Kidney (tissue), 13 donors: ENCODE measurements at regions not wholly inside any gene's neighbourhood (a gene's known extent, or its start where the extent isn't known, plus 50 kb on each side); places are given as distances from the start of the nearest gene placed in this dataset.
"Not testable (repeated sequence)": the region's sequence is repeated elsewhere in the genome, so short reads cannot be mapped to it uniquely, and the experiment has no call there.

Experiments used
- DNase-seq, 5 donors: peaks; one replicate each; pipeline ENCODE4 v3.0.0-alpha.2; 2013 to 2020
- FAIRE-seq: peaks from 2 replicates; lab custom pipeline; 2012; peaks lifted over from hg19 to GRCh38; lab: Jason Lieb, UNC
- H3K27ac ChIP-seq, 2 donors: one replicate each; pipeline ENCODE4 v1.7.0; 2013; ENCODE audit warnings: low read depth in 2 of 2, low read length in 2 of 2, inconsistent platforms in 1 of 2
- H3K27me3 ChIP-seq: one replicate; pipeline ENCODE4 v1.7.1; 2013; ENCODE audit warnings: low read length, inconsistent platforms; ENCODE audit not compliant: control insufficient read depth, insufficient read depth
- H3K36me3 ChIP-seq, 3 donors: one replicate each; pipeline versions ENCODE4 v1.7.0 to v1.7.1; 2013; ENCODE audit warnings: low read length in 3 of 3, control low read depth in 1 of 3, inconsistent platforms in 1 of 3; ENCODE audit not compliant: insufficient read depth in 3 of 3, control insufficient read depth in 2 of 3
- H3K4me1 ChIP-seq, 3 donors: one replicate each; pipeline versions ENCODE4 v1.7.0 to v1.7.1; 2013; ENCODE audit warnings: low read length in 3 of 3, inconsistent platforms in 1 of 3, low read depth in 1 of 3; ENCODE audit not compliant: control insufficient read depth in 2 of 3, insufficient read depth in 2 of 3
- H3K4me3 ChIP-seq, 3 donors: one replicate each; pipeline versions ENCODE4 v1.7.0 to v1.8.1; 2013; ENCODE audit warnings: low read length in 3 of 3, control low read depth in 1 of 3, inconsistent platforms in 1 of 3
- H3K9ac ChIP-seq, 3 donors: one replicate each; pipeline versions ENCODE4 v1.7.0 to v1.7.1; 2013; ENCODE audit warnings: low read length in 3 of 3, control low read depth in 1 of 3, inconsistent platforms in 1 of 3
- H3K9me3 ChIP-seq, 3 donors: one replicate each; pipeline versions ENCODE4 v1.7.0 to v1.7.1; 2013; ENCODE audit warnings: low read length in 3 of 3, control low read depth in 1 of 3, inconsistent platforms in 1 of 3; ENCODE audit not compliant: control insufficient read depth in 2 of 3, insufficient read depth in 1 of 3
- intact Hi-C: fragments of 100-400 bp; cut with DNase I; formaldehyde crosslinking; loops from one replicate; pipeline ENCODE4 v1.11.1; 2022
- TF ChIP-seq, protein P1 (sequence below): IDR thresholded peaks from 3 replicates; pipeline ENCODE4 v1.5.1; 2012; ENCODE audit warnings: mild to moderate bottlenecking, moderate library complexity, borderline replicate concordance; ENCODE audit not compliant: insufficient read depth; ENCODE audit errors: extremely low read depth
- donor health status: control.
- donor health status: control.
- donor health status: control.
- donor health status: control.
- donor health status: control.
- donor health status: DM: yes; HTN: yes; CAD: no.
- donor health status: Normal renal cell carcinoma (clear cell type).

DNA sequence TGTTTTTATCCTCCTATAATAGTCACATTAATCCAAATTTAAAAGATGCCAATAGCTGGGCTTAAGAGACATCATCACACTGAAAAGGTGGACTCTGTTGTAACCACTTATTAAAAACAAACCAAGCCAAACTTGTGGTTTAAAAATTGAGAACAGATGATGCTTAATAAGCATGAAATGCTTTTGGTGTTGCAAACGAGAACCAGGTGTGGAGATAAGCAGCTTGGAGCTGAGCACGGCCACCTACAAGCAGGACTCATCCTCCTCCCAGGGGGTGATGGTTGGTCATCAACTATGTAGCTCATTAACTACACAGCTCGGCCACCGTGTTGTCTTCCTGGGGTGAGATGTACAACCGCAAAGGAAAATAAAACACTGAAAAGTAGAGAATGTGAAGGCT is 154.4 kb downstream of the NPR3 start:
- H3K27me3 ChIP-seq = no peaks in the 10 kb centered on the region
- H3K9ac ChIP-seq = no peak overlapping the region
- FAIRE-seq (no peak), DNase-seq (no peak)
- no peaks in the 10 kb centered on the region for H3K4me1 ChIP-seq
- no peak overlapping the region for H3K4me3 ChIP-seq
- intact Hi-C loops = no loop called here
- TF ChIP-seq, protein P1, sequence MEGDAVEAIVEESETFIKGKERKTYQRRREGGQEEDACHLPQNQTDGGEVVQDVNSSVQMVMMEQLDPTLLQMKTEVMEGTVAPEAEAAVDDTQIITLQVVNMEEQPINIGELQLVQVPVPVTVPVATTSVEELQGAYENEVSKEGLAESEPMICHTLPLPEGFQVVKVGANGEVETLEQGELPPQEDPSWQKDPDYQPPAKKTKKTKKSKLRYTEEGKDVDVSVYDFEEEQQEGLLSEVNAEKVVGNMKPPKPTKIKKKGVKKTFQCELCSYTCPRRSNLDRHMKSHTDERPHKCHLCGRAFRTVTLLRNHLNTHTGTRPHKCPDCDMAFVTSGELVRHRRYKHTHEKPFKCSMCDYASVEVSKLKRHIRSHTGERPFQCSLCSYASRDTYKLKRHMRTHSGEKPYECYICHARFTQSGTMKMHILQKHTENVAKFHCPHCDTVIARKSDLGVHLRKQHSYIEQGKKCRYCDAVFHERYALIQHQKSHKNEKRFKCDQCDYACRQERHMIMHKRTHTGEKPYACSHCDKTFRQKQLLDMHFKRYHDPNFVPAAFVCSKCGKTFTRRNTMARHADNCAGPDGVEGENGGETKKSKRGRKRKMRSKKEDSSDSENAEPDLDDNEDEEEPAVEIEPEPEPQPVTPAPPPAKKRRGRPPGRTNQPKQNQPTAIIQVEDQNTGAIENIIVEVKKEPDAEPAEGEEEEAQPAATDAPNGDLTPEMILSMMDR = no peak
- no peak overlapping the region for H3K27ac ChIP-seq
- no peaks in the 10 kb centered on the region for H3K9me3 ChIP-seq
- no peaks in the 10 kb centered on the region for H3K36me3 ChIP-seq

DNA sequence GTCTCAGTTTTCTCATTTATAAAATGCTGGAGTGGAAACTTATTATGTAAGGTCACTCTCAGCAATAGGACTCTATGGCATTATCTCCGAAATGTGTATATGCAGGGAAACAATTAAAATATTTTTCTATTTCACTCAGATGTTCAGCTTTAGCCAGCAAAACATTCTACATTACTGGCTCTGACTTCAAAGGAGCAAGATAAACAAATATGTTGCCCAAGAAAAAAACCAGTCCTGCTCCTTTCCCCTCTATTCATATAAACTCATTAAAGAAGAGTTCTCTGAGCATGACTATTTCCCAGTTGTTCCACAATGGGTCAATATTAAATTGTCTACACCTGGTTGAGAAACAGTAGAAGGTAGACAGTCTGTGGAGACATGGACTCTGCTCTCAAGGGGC is 155.0 kb downstream of the NPR3 start:
- no peak for FAIRE-seq
- H3K27ac ChIP-seq = no peak overlapping the region
- intact Hi-C loops = no loop called here

DNA sequence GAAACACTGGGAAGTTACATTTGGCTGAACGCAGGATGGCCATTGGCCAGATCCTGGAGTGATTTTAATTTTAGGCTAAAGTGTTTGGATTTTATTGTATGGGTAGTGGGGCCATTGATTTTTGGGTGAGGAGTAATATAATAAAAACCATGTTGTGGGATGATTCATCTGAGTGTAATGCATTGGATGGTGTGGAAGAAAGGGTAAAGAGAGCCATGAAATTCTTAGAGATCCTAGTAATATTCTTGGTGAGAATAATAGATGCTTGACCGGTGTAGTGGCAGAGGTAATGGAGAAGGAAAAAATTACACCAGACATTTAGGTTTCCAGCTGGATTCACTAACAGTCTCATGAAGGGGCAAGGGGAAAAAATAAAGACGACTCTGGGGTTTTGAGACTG is 158.1 kb downstream of the NPR3 start:
- DNase-seq (no peak), FAIRE-seq (no peak)
- Histone ChIP-seq H3K4me3 (no peak overlapping the region), H3K27me3 (no peaks in the 10 kb centered on the region), H3K27ac (no peak overlapping the region), H3K4me1 (no peaks in the 10 kb centered on the region), H3K9me3 (peaks cover 0 to 17% (median 0%) of the 10 kb centered on the region in 3 donors), H3K9ac (no peak overlapping the region), H3K36me3 (no peaks in the 10 kb centered on the region)
- intact Hi-C loops = no loop called here
- TF ChIP-seq, protein P1 = no peak

More for the DNA sequence above, 155.0 kb downstream of the NPR3 start:
- H3K9me3 ChIP-seq = no peaks in the 10 kb centered on the region
- no peaks in the 10 kb centered on the region for H3K36me3 ChIP-seq
- TF ChIP-seq, protein P1 = no peak
- no peaks in the 10 kb centered on the region for H3K27me3 ChIP-seq
- H3K9ac ChIP-seq = no peak overlapping the region
- no peak for DNase-seq
- no peak overlapping the region for H3K4me3 ChIP-seq
- no peaks in the 10 kb centered on the region for H3K4me1 ChIP-seq

DNA sequence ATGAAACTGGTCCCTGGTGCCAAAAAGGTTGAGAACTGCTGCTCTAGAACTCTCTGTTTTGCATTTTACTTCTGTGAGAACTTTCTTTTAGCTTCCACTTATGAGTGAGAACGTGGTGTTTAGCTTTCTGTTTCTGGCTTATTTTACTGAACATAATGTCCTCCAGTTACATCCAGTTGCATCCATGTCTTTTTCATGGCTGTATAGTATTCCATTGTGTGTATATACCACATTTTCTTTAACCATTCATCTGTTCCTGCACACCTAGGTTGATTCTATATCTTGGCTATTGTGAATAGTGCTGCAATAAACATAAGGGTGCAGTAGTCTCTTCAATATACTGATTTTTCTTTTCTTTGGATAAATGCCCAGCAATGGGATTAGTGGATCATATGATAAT is 165.7 kb downstream of the NPR3 start:
- Histone ChIP-seq H3K9me3 (peaks cover 0 to 11% (median 0%) of the 10 kb centered on the region in 3 donors), H3K4me3 (no peak overlapping the region), H3K36me3 (no peaks in the 10 kb centered on the region), H3K4me1 (no peaks in the 10 kb centered on the region), H3K9ac (no peak overlapping the region), H3K27ac (no peak overlapping the region), H3K27me3 (no peaks in the 10 kb centered on the region)
- TF ChIP-seq, protein P1 = no peak
- no peak for DNase-seq
- intact Hi-C loops = no loop called here
- FAIRE-seq = no peak

DNA sequence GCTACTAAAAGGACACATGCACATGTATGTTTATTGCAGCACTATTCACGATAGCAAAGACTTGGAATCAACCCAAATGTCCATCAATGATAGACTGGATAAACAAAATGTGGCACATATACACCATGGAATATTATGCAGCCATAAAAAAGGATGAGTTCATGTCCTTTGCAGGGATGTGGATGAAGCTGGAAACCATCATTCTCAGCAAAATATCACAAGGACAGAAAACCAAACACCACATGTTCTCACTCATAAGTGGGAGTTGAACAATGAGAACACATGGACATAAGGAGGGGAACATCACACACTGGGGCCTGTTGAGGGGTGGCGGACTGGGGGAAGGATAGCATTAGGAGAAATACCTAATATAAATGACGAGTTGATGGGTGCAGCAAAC is 168.2 kb downstream of the NPR3 start:
- H3K9me3 ChIP-seq, FAIRE-seq, H3K27me3 ChIP-seq, H3K4me3 ChIP-seq, H3K9ac ChIP-seq, DNase-seq, intact Hi-C loops, H3K4me1 ChIP-seq, H3K27ac ChIP-seq, H3K36me3 ChIP-seq: not testable (repeated sequence)
